ENCODE measurements at regions not wholly inside any gene's neighbourhood (a gene's known extent, or its start where the extent isn't known, plus 50 kb on each side); places are given as distances from the start of the nearest gene placed in this dataset.

DNA sequence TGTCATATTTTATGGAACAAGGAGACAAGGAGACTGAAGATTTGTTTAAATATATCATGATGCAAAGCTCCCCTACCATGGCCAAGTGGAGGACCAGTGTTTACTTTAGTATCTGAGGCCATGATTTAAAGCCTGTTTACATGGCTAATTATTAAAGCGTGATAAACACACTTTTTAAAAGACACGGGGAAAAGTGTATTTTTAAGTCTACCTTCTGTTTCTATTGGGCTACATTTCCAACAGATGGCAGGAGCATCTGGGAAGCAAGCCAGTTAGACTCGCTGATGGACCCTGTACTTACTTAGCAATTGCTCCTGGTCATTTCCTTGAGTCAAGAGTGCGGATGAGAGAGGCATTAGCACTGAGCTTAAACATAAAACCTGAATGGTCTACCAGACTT, 480.3 kb upstream of the SEMA6A start:
- peak; percentile 38 for DNase-seq

DNA sequence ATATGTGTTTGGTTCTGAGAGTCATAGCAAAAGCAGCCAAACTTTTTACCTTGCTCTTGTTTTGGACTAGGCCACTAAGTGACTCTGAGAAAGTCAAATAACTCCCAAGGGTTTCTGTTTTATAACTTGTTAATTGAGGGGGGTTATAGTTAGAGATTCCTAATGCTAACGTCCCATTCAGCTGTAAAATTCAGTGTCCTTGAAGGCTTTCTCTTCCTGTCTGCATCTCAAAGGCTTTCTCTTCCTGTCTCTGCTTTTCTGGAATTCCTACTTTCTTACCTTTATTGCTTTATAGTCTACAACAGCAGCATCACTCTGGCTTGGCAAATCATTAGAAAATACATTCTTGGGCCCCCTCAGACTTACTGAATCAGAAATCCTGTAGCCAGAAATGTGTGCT, 479.5 kb upstream of the SEMA6A start:
- no peak for DNase-seq

DNA sequence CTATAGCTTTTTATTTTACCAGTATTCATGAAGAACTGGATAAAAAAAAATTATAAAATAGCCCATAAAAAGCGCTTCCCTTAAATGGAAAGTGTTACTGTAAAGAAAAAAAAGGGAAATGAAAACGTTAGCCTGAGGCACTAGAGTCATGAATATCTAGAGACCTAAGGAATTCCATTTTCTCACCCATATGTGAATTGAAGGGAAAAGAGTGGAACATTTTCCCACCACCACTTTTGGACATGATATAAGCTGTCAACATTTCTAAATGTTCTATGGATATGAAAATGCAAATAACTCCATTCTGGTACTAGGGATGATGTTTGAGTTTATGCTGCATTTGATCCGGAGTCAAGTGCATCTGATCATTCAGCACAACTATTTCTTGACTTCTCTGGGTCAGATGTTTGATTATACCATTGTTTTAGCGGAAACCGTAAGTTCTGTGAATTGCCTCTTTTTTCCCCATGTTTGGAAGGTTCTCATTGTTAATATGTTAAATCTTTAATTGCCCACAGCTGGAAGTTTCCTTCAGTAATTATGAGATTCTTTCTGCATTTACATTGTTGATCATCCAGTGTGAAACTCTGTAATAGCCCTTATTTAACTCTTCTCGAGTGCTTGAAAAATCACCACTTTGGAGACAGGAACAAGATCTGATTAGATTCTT, 467.4 kb upstream of the SEMA6A start:
- no peak for DNase-seq

GRCh38 chr5:117039035-117039434, 464.4 kb upstream of the SEMA6A start:
- no peak for DNase-seq

DNA sequence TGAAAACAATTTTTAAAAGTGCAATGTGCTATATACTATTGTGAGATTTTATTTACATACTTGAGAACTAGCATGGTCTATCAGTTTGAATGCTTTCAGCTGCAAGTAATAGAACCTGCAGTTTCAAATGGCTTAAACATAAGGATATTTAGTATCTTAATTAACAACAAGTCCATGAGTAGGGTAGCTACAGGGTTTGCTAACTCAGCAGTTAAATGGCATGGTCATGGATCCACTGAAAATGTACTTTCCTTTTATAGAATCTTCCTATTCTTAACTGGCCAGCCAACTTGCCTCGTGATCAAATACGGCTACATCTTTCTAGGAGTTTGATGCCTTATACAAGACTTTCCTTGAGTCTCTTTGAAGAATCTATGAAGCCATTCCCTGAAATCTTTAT, 452.8 kb upstream of the SEMA6A start:
- DNase-seq: no peak

GRCh38 chr5:117020999-117021398, 446.4 kb upstream of the SEMA6A start:
- DNase-seq: no peak

- DNase-seq: no peak
Measured at GRCh38 chr5:117013280-117013877, 438.8 kb upstream of the SEMA6A start.

- no peak for DNase-seq
Measured at GRCh38 chr5:117010574-117010973, 436.0 kb upstream of the SEMA6A start.

- DNase-seq: no peak
Measured at GRCh38 chr5:116998024-116998423, 423.4 kb upstream of the SEMA6A start.

DNA sequence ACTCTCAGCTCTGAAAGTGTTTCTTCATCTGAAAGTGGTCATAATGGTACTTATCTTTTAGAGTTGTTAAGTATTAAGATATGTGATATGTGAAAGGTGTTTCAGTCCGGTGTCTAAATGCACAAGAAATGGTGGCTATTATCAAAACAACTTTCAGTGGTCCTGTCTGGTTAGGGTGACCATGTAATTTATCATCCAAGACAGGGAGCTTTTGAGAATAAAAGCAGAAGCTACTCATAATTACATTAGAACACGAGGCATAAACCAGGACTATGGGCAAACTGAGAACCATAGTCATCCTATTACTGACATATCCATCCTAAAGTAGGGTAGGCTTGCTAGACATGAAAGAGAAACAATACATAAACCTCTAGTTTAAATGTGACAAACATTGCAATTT, 418.1 kb upstream of the SEMA6A start:
- DNase-seq: no peak

GRCh38 chr5:116989995-116990394, 415.4 kb upstream of the SEMA6A start:
- DNase-seq: peak; percentile 93

DNA sequence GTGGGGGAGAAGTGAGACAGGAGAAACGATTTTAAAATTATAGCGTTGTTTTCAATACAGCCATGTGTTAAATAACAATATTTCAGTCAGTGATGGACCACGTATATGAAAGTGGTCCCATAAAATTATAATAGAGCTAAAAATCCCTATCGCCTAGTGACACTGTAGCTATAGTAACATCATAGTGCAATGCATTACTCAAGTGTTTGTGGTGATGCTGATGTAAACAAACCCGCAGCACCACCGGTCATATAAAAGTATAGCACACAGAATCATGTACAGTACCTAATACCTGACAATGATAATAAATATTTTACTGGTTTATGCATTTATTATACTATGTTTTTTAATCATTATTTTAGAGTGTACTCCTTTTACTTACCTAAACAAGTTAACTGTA, 407.4 kb upstream of the SEMA6A start:
- no peak for DNase-seq

DNA sequence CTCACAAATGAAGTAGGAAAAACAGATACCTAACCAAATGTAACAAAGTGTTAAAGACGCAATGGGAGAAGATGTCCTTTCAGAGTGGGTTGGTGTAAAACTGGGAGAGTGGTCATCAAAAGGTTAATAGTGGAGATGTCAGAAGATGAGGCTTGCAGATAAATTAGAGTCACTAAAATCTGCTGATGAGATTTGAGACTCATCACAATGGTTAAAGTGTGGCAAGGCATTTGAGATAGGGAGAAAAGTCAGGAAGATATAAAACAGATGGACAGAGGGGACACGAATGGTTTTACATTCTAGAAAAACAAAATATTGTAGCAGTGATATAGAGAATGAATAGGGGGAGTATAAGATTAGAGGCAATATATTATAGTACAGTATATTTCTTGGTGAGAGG, 406.0 kb upstream of the SEMA6A start:
- DNase-seq: no peak

DNA sequence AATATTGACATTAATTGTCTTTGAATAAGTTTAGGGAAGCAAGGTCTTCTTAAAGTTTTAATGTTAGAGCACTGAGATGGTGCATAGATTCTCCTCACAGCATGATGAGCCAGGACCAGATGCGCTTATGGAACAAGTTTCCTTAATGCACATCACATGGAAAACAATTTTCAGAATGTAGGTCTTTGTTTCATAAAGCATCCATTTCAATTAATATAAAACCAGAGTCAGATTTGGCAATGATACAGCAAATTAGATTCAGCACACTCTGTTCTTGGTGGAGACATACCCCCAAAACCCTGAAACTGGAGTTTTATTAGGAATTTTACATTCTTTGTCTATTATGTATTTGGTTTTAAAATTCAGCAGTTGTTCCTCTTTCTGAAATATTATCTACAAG, 402.1 kb upstream of the SEMA6A start:
- peak; percentile 83 for DNase-seq

DNA sequence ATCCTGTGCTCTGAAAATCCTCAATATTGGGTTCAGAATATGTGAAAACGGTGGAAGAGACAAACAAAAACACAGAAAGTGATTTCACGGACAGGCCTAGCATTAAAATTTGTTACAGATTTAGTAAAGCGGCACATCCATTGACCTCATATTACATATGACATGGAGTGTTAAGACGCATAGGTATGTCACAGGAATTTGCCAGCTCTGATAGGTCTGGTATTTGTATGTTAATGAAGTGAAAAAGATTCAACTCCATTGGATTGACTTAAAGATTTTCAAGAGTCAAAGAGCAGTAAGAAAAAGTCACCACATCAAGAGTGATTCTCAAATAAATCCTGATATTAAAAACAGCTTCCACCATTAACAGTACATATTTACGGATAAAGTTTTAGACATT, 396.5 kb upstream of the SEMA6A start:
- DNase-seq: no peak

DNA sequence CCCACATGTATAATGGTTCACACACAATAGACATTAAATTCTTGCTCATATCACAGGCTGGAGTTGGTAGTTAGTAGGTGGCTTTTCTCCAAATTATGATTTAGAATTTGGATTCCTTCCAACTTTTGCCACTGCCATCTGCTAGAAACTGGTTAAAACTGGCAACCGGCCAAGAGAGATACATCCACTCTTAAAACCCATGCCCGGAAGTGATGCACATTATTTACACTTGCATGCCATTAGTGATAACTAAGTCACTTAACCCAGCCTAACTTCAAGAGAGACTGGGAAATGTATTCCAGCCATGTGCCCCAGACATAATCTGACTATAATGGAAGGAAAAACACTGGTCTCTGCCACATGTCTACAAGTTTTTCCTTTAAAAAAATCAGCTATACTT, 395.7 kb upstream of the SEMA6A start:
- peak; percentile 94 for DNase-seq

- no peak for DNase-seq
Measured at GRCh38 chr5:116964438-116964837, 389.8 kb upstream of the SEMA6A start.

- no peak for DNase-seq
Measured at GRCh38 chr5:116961021-116961420, 386.4 kb upstream of the SEMA6A start.

DNA sequence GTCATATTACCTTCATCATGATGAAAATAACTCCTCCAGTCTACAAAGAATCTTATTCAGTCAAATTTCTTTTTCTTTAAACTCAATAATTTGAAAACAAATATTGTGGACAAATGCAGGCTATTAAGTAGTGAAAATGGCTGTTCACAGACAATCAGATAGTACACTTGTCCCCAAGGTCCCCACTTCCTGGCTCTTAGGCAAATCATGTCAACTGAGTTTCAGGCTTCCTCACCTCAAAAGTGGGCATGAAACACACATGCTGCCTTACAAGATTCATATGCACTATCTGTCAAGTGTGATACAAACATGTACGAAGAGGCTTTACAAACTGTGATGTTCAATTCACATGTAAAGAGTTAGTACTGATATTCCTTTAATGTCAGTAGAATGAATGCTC, 385.2 kb upstream of the SEMA6A start:
- no peak for DNase-seq

GRCh38 chr5:116953251-116953930, 378.8 kb upstream of the SEMA6A start:
- peak; percentile 20 for DNase-seq

GRCh38 chr5:116951219-116951618, 376.6 kb upstream of the SEMA6A start:
- DNase-seq: no peak

- DNase-seq: no peak
Measured at GRCh38 chr5:116947691-116948528, 373.3 kb upstream of the SEMA6A start.

Data from tongue (tissue), 1 donor.